ENCODE measurements at regions not wholly inside any gene's neighbourhood (a gene's known extent, or its start where the extent isn't known, plus 50 kb on each side); places are given as distances from the start of the nearest gene placed in this dataset.

GRCh38 chr13:111475488-111475887 is 155.0 kb downstream of the TEX29 start:
- H3K36me3 ChIP-seq (ENCODE audit: insufficient read depth, low read length): no peaks in the 10 kb centered on the region
- H3F3A ChIP-seq (ENCODE audit: low read depth): no peaks in the 10 kb centered on the region
- H3K4me1 ChIP-seq (ENCODE audit: insufficient read depth, low read length, poor library complexity, severe bottlenecking): no peaks in the 10 kb centered on the region
- H3K4me2 ChIP-seq (ENCODE audit: low read depth, low read length, poor library complexity, severe bottlenecking): no peak overlapping the region
- H3K79me2 ChIP-seq (ENCODE audit: insufficient read depth, low read length): no peaks in the 10 kb centered on the region
- no peak overlapping the region for H3K9ac ChIP-seq (ENCODE audit: low read depth, low read length, poor library complexity, severe bottlenecking)
- H3K4me3 ChIP-seq (ENCODE audit: low read length, poor library complexity, severe bottlenecking): no peak overlapping the region
- H3K9me3 ChIP-seq (ENCODE audit: insufficient read depth, low read depth, low read length): no peaks in the 10 kb centered on the region
- no peaks in the 10 kb centered on the region for H4K20me1 ChIP-seq (ENCODE audit: insufficient read depth, low read length, poor library complexity, severe bottlenecking)
- no peak for TF ChIP-seq CTCF (conservative IDR thresholded peaks at IDR 0.05; ENCODE audit: low read length)
- no peak for TF ChIP-seq EZH2phosphoT487 (IDR thresholded peaks at IDR 0.05; ENCODE audit: borderline replicate concordance)
- no peaks in the 10 kb centered on the region for H3K27me3 ChIP-seq (ENCODE audit: insufficient read depth, low read length, poor library complexity, severe bottlenecking)
- no peaks in the 10 kb centered on the region for H3K9me2 ChIP-seq (replicated peaks; ENCODE audit: low read depth, low read length)
- no peak overlapping the region for H2AFZ ChIP-seq (ENCODE audit: low read length)

GRCh38 chr13:111476197-111476596 is 155.8 kb downstream of the TEX29 start:
- H3K4me3 ChIP-seq (ENCODE audit: low read length, poor library complexity, severe bottlenecking): no peak overlapping the region
- no peaks in the 10 kb centered on the region for H3K4me1 ChIP-seq (ENCODE audit: insufficient read depth, low read length, poor library complexity, severe bottlenecking)
- H4K20me1 ChIP-seq (ENCODE audit: insufficient read depth, low read length, poor library complexity, severe bottlenecking): no peaks in the 10 kb centered on the region
- TF ChIP-seq EZH2phosphoT487 (IDR thresholded peaks at IDR 0.05; ENCODE audit: borderline replicate concordance): no peak
- no peak for TF ChIP-seq CTCF (conservative IDR thresholded peaks at IDR 0.05; ENCODE audit: low read length)
- no peaks in the 10 kb centered on the region for H3K9me2 ChIP-seq (replicated peaks; ENCODE audit: low read depth, low read length)
- H3K9ac ChIP-seq (ENCODE audit: low read depth, low read length, poor library complexity, severe bottlenecking): no peak overlapping the region
- no peaks in the 10 kb centered on the region for H3K9me3 ChIP-seq (ENCODE audit: insufficient read depth, low read depth, low read length)
- H3F3A ChIP-seq (ENCODE audit: low read depth): no peaks in the 10 kb centered on the region
- no peaks in the 10 kb centered on the region for H3K36me3 ChIP-seq (ENCODE audit: insufficient read depth, low read length)
- no peak overlapping the region for H3K4me2 ChIP-seq (ENCODE audit: low read depth, low read length, poor library complexity, severe bottlenecking)
- H2AFZ ChIP-seq (ENCODE audit: low read length): no peak overlapping the region
- no peaks in the 10 kb centered on the region for H3K27me3 ChIP-seq (ENCODE audit: insufficient read depth, low read length, poor library complexity, severe bottlenecking)
- H3K79me2 ChIP-seq (ENCODE audit: insufficient read depth, low read length): no peaks in the 10 kb centered on the region

- H3K4me2 ChIP-seq (ENCODE audit: low read depth, low read length, poor library complexity, severe bottlenecking): no peak overlapping the region
- no peak overlapping the region for H3K9ac ChIP-seq (ENCODE audit: low read depth, low read length, poor library complexity, severe bottlenecking)
- TF ChIP-seq EZH2phosphoT487 (IDR thresholded peaks at IDR 0.05; ENCODE audit: borderline replicate concordance) (no peak), CTCF (conservative IDR thresholded peaks at IDR 0.05; ENCODE audit: low read length) (no peak)
- H3K79me2 ChIP-seq (ENCODE audit: insufficient read depth, low read length): no peaks in the 10 kb centered on the region
- no peak overlapping the region for H2AFZ ChIP-seq (ENCODE audit: low read length)
- H3K4me3 ChIP-seq (ENCODE audit: low read length, poor library complexity, severe bottlenecking): no peak overlapping the region
- no peaks in the 10 kb centered on the region for H4K20me1 ChIP-seq (ENCODE audit: insufficient read depth, low read length, poor library complexity, severe bottlenecking)
- no peaks in the 10 kb centered on the region for H3K36me3 ChIP-seq (ENCODE audit: insufficient read depth, low read length)
- H3F3A ChIP-seq (ENCODE audit: low read depth): no peaks in the 10 kb centered on the region
- H3K9me2 ChIP-seq (replicated peaks; ENCODE audit: low read depth, low read length): no peaks in the 10 kb centered on the region
- no peaks in the 10 kb centered on the region; the same call in 1 of the 2 replicates for H3K9me3 ChIP-seq (ENCODE audit: insufficient read depth, low read depth, low read length)
- H3K27me3 ChIP-seq (ENCODE audit: insufficient read depth, low read length, poor library complexity, severe bottlenecking): no peaks in the 10 kb centered on the region
- no peaks in the 10 kb centered on the region for H3K4me1 ChIP-seq (ENCODE audit: insufficient read depth, low read length, poor library complexity, severe bottlenecking)
Measured at GRCh38 chr13:111479412-111479811, 159.0 kb downstream of the TEX29 start.

Measured in Loucy (cell line).